ENCODE measurements at regions not wholly inside any gene's neighbourhood (a gene's known extent, or its start where the extent isn't known, plus 50 kb on each side); places are given as distances from the start of the nearest gene placed in this dataset.

DNA sequence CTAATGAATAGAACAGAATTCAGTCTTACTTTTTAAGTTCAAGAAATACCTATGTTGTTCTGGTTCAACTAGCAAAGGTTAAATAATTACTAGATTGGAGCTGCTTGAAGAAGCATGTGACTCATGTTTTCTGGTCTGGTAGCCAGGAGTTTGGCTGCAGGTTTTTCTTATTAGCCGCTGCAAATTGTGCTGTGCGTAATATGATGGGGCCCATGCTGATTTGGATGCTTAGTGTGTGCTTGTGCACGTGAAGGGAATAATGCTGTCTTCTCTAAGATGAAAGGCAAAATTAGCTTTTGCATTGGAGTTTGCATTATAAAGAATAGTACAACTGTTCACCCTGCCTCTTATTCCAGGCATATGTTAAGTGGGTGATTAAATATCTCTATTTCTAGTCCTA, 219.6 kb downstream of the SNCA start:
- no peak for TF ChIP-seq POLR2A (IDR thresholded peaks at IDR 0.05; ENCODE audit: low read depth, low read length)
- no peak for TF ChIP-seq POLR2AphosphoS5 (IDR thresholded peaks at IDR 0.05; ENCODE audit: low read depth, low read length)
- TF ChIP-seq TAF1 (IDR thresholded peaks at IDR 0.05; ENCODE audit: low read depth, low read length), result no peak
- no peak for TF ChIP-seq SPI1 (IDR thresholded peaks at IDR 0.05; ENCODE audit: low read depth, low read length)
- TF ChIP-seq PAX5 (IDR thresholded peaks at IDR 0.05; ENCODE audit: insufficient read depth, low read length, severe bottlenecking), result no peak

All from GM12891 (cell line).